OCI-LY7 (cell line): ENCODE measurements at regions not wholly inside any gene's neighbourhood (a gene's known extent, or its start where the extent isn't known, plus 50 kb on each side); places are given as distances from the start of the nearest gene placed in this dataset.

ENCODE experiments used
- BruUV-seq: library from RNA; stranded (reverse); fragments of 400-500 nt; replicated peaks from 2 replicates; lab custom pipeline; 2021; lab: Mats Ljungman, UMichigan
- CTCF ChIA-PET: fragments of 300-600 bp; sonication (Branson Sonifier 250); formaldehyde crosslinking; loops from one replicate; lab custom pipeline; 2022; ENCODE audit warnings: antibody characterized with exemption; ENCODE audit not compliant: unreplicated experiment; lab: Charles Lee
- POLR2A ChIA-PET: fragments of 300-600 bp; sonication (Branson Sonifier 250); formaldehyde crosslinking; loops from one replicate; lab custom pipeline; 2022; ENCODE audit warnings: antibody characterized with exemption; lab: Charles Lee
- DNase-seq: peaks from one replicate; pipeline ENCODE4 v3.0.0-alpha.2; 2015; ENCODE audit warnings: low spot score
- H2AFZ ChIP-seq: fragments of 200-600 bp; sonication (generic), shearing (Covaris generic); 2 replicates; pipeline ENCODE4 v1.6.1; 2014; ENCODE audit warnings: mild to moderate bottlenecking, antibody characterized with exemption, low read length, moderate library complexity
- H3K27ac ChIP-seq: fragments of 200-600 bp; sonication (generic); 2 replicates; pipeline ENCODE4 v1.5.1; 2014; ENCODE audit warnings: mixed run types, low read depth, mild to moderate bottlenecking, moderate library complexity, low read length, inconsistent platforms; ENCODE audit not compliant: poor library complexity, severe bottlenecking
- H3K36me3 ChIP-seq: fragments of 200-600 bp; sonication (generic); 2 replicates; pipeline ENCODE4 v1.6.1; 2014; ENCODE audit warnings: mild to moderate bottlenecking, antibody characterized with exemption, low read length, moderate library complexity, mixed read lengths; ENCODE audit not compliant: insufficient read depth
- H3K4me1 ChIP-seq: fragments of 200-600 bp; sonication (generic); 2 replicates; pipeline ENCODE4 v1.5.1; 2014; ENCODE audit warnings: mild to moderate bottlenecking, low read length; ENCODE audit not compliant: insufficient read depth, poor library complexity, severe bottlenecking
- H3K4me2 ChIP-seq: fragments of 200-600 bp; sonication (generic); 2 replicates; pipeline ENCODE4 v1.6.1; 2014; ENCODE audit warnings: mild to moderate bottlenecking, low read length
- H3K4me3 ChIP-seq: fragments of 200-600 bp; sonication (generic); 2 replicates; pipeline ENCODE4 v1.5.1; 2014; ENCODE audit warnings: mild to moderate bottlenecking, low read depth, low read length; ENCODE audit not compliant: poor library complexity, severe bottlenecking
- H3K79me2 ChIP-seq: fragments of 200-600 bp; sonication (generic); 2 replicates; pipeline ENCODE4 v1.6.1; 2016; ENCODE audit warnings: low read depth, mild to moderate bottlenecking, low read length, moderate library complexity, mixed read lengths; ENCODE audit not compliant: insufficient read depth
- H3K9me2 ChIP-seq: fragments of 200-600 bp; sonication (generic); 2 replicates; pipeline ENCODE4 v1.6.1; 2016; ENCODE audit warnings: mild to moderate bottlenecking, low read length, mixed read lengths; ENCODE audit not compliant: insufficient read depth
- H3K9me3 ChIP-seq: fragments of 200-600 bp; sonication (generic); 2 replicates; pipeline ENCODE4 v1.6.1; 2014; ENCODE audit warnings: mild to moderate bottlenecking, mixed run types, low read length, mixed read lengths
- H4K20me1 ChIP-seq: fragments of 200-600 bp; sonication (generic); 2 replicates; pipeline ENCODE4 v1.6.1; 2014; ENCODE audit warnings: mild to moderate bottlenecking, antibody characterized with exemption, low read length, moderate library complexity, mixed read lengths; ENCODE audit not compliant: insufficient read depth
- CTCF ChIP-seq: fragments of 200-600 bp; sonication (generic); conservative IDR thresholded peaks from 2 replicates; pipeline ENCODE4 v1.5.1; 2014; ENCODE audit warnings: mild to moderate bottlenecking, antibody characterized with exemption, low read length, moderate library complexity, mixed read lengths
- EZH2phosphoT487 ChIP-seq: fragments of 200-600 bp; sonication (generic); IDR thresholded peaks from 2 replicates; pipeline ENCODE4 v1.6.1; 2018; ENCODE audit warnings: low read depth, borderline replicate concordance, mild to moderate bottlenecking, mixed run types, antibody characterized with exemption, low read length, moderate library complexity, mixed read lengths
- intact Hi-C: fragments of 100-400 bp; cut with micrococcal nuclease; formaldehyde crosslinking; loops from one replicate; pipeline ENCODE4 v1.10.0; 2022; ENCODE audit not compliant: unreplicated experiment

- no peaks in the 10 kb centered on the region for H4K20me1 ChIP-seq
- H3K27ac ChIP-seq, result no peak overlapping the region
- H3K4me2 ChIP-seq, result no peak overlapping the region
- no peak for TF ChIP-seq EZH2phosphoT487
- no peak for TF ChIP-seq CTCF
- intact Hi-C loops, result no loop called here
- CTCF ChIA-PET, result no interaction called here
- no peaks in the 10 kb centered on the region for H3K9me3 ChIP-seq
- no peaks in the 10 kb centered on the region for H3K9me2 ChIP-seq
- H3K79me2 ChIP-seq, result no peaks in the 10 kb centered on the region
- BruUV-seq, result no TSS peak
- POLR2A ChIA-PET, result no interaction called here
- no peaks in the 10 kb centered on the region for H3K4me1 ChIP-seq
- no peak overlapping the region for H2AFZ ChIP-seq
- no peak for DNase-seq
- H3K36me3 ChIP-seq, result no peaks in the 10 kb centered on the region
- no peak overlapping the region for H3K4me3 ChIP-seq
These were observed 190.2 kb upstream of the AGA start for GRCh38 chr4:177632481-177632880.

- intact Hi-C loops, result no loop called here
- Histone ChIP-seq H3K4me2 (no peak overlapping the region), H3K79me2 (no peaks in the 10 kb centered on the region), H3K9me3 (no peaks in the 10 kb centered on the region), H3K36me3 (no peaks in the 10 kb centered on the region), H2AFZ (no peak overlapping the region), H3K27ac (no peak overlapping the region), H3K4me3 (no peak overlapping the region), H3K9me2 (no peaks in the 10 kb centered on the region), H4K20me1 (no peaks in the 10 kb centered on the region), H3K4me1 (no peaks in the 10 kb centered on the region)
- no peak for TF ChIP-seq EZH2phosphoT487
- no peak for TF ChIP-seq CTCF
- CTCF ChIA-PET, result no interaction called here
- no peak for DNase-seq
- POLR2A ChIA-PET, result interaction anchor here (1.5 kb wide), 1 partner anchor 9 kb away, joined by 6 read pairs; no protein-coding TSS in a partner anchor
- no TSS peak for BruUV-seq
These were observed 196.6 kb upstream of the AGA start for GRCh38 chr4:177638871-177639270.

- POLR2A ChIA-PET, result interaction anchor here (0.5 kb wide), 1 partner anchor 185 kb away, joined by 3 read pairs; no protein-coding TSS in a partner anchor
These were observed 198.6 kb upstream of the AGA start for GRCh38 chr4:177640864-177641263.

More at GRCh38 chr4:177640864-177641263, 198.6 kb upstream of the AGA start:
- CTCF ChIA-PET, result no interaction called here
- Histone ChIP-seq H3K4me2 (no peak overlapping the region), H4K20me1 (no peaks in the 10 kb centered on the region), H3K36me3 (no peaks in the 10 kb centered on the region), H3K27ac (no peak overlapping the region), H3K9me3 (no peaks in the 10 kb centered on the region), H3K4me1 (no peaks in the 10 kb centered on the region), H3K9me2 (no peaks in the 10 kb centered on the region), H3K79me2 (no peaks in the 10 kb centered on the region), H2AFZ (no peak overlapping the region), H3K4me3 (no peak overlapping the region)
- DNase-seq, result no peak
- BruUV-seq, result no TSS peak
- TF ChIP-seq CTCF, result no peak
- no peak for TF ChIP-seq EZH2phosphoT487
- intact Hi-C loops, result no loop called here
